ENCODE measurements at regions not wholly inside any gene's neighbourhood (a gene's known extent, or its start where the extent isn't known, plus 50 kb on each side); places are given as distances from the start of the nearest gene placed in this dataset.

DNA sequence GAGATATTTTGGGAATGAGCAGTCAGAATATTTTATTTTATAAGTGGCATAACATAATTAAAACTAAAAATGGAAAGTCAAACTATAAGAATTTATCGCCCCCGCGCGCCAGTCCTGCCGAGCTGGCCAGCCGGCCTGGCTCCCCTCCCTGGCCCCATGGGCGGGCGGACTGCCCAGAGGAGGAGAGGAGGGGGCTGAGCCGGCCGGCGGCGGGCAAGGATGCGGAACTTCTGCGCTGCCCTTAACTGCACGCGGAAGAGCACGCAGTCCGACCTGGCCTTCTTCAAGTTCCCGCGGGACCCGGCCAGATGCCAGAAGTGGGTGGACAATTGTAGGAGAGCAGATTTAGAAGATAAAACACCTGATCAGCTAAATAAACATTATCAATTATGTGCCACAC, 96.8 kb downstream of the DKK1 start:
- Mint-ChIP-seq H3K9me3 (ENCODE audit: low read depth, unreplicated experiment) (no peaks in the 10 kb centered on the region), H3K4me1 (ENCODE audit: low read depth, unreplicated experiment) (no peaks in the 10 kb centered on the region), H3K27ac (ENCODE audit: unreplicated experiment) (no peak overlapping the region), H3K27me3 (ENCODE audit: unreplicated experiment) (no peaks in the 10 kb centered on the region), H3K4me3 (ENCODE audit: low read depth, unreplicated experiment) (no peak overlapping the region), H3K36me3 (ENCODE audit: insufficient read depth, unreplicated experiment) (no peaks in the 10 kb centered on the region)
- intact Hi-C loops (cut with micrococcal nuclease; ENCODE audit: unreplicated experiment), result no loop called here
- CTCF ChIA-PET, result no interaction called here
- no peak for DNase-seq
- BruUV-seq (replicated peaks), result no TSS peak
- TF ChIP-seq CTCF (IDR thresholded peaks at IDR 0.05; ENCODE audit: unreplicated experiment), result no peak

GRCh38 chr10:52419281-52419680, 105.2 kb downstream of the DKK1 start:
- intact Hi-C loops (cut with micrococcal nuclease; ENCODE audit: unreplicated experiment), result no loop called here
- CTCF ChIA-PET, result no interaction called here
- no TSS peak for BruUV-seq (replicated peaks)
- Mint-ChIP-seq H3K27ac (ENCODE audit: unreplicated experiment) (no peak overlapping the region), H3K4me1 (ENCODE audit: low read depth, unreplicated experiment) (no peaks in the 10 kb centered on the region), H3K9me3 (ENCODE audit: low read depth, unreplicated experiment) (peaks cover 2% of the 10 kb centered on the region), H3K27me3 (ENCODE audit: unreplicated experiment) (no peaks in the 10 kb centered on the region), H3K4me3 (ENCODE audit: low read depth, unreplicated experiment) (no peak overlapping the region), H3K36me3 (ENCODE audit: insufficient read depth, unreplicated experiment) (no peaks in the 10 kb centered on the region)
- DNase-seq, result no peak
- TF ChIP-seq CTCF (IDR thresholded peaks at IDR 0.05; ENCODE audit: unreplicated experiment), result no peak

GRCh38 chr10:52420656-52421055, 106.6 kb downstream of the DKK1 start:
- Mint-ChIP-seq H3K4me1 (ENCODE audit: low read depth, unreplicated experiment) (no peaks in the 10 kb centered on the region), H3K4me3 (ENCODE audit: low read depth, unreplicated experiment) (no peak overlapping the region), H3K9me3 (ENCODE audit: low read depth, unreplicated experiment) (peaks cover 2% of the 10 kb centered on the region), H3K27me3 (ENCODE audit: unreplicated experiment) (no peaks in the 10 kb centered on the region), H3K27ac (ENCODE audit: unreplicated experiment) (no peak overlapping the region), H3K36me3 (ENCODE audit: insufficient read depth, unreplicated experiment) (no peaks in the 10 kb centered on the region)
- BruUV-seq (replicated peaks), result no TSS peak
- no peak for DNase-seq
- CTCF ChIA-PET, result no interaction called here
- intact Hi-C loops (cut with micrococcal nuclease; ENCODE audit: unreplicated experiment), result no loop called here
- TF ChIP-seq CTCF (IDR thresholded peaks at IDR 0.05; ENCODE audit: unreplicated experiment), result no peak

DNA sequence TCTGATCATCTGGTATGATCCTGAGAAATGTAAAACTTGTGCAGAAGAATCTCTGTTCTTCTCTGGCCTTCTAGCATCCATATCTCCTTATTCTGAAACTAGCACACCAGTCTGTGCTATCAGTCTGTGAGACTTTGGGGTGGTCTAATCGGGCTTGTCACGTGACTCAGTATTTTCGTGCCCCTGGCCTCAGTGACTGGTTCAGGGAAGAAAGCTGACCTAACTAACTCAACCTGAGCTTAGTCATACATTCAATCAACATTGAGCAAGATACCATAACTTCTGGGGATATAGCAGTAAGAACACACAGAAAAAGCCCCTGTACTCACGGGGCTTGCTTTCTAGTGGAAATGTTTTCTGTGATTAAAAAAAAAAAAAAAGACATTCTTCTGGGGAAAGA, 109.3 kb downstream of the DKK1 start:
- H3K27ac Mint-ChIP-seq (ENCODE audit: unreplicated experiment), result no peak overlapping the region
- CTCF ChIA-PET, result interaction anchor here (1.2 kb wide), 1 partner anchor 68 kb away, joined by 3 read pairs; no protein-coding TSS in a partner anchor

More for the DNA sequence above, 109.3 kb downstream of the DKK1 start:
- intact Hi-C loops (cut with micrococcal nuclease; ENCODE audit: unreplicated experiment), result no loop called here
- no peak for DNase-seq
- Mint-ChIP-seq H3K27me3 (ENCODE audit: unreplicated experiment) (no peaks in the 10 kb centered on the region), H3K4me3 (ENCODE audit: low read depth, unreplicated experiment) (no peak overlapping the region), H3K4me1 (ENCODE audit: low read depth, unreplicated experiment) (no peaks in the 10 kb centered on the region), H3K9me3 (ENCODE audit: low read depth, unreplicated experiment) (peaks cover 2% of the 10 kb centered on the region), H3K36me3 (ENCODE audit: insufficient read depth, unreplicated experiment) (no peaks in the 10 kb centered on the region)
- TF ChIP-seq CTCF (IDR thresholded peaks at IDR 0.05; ENCODE audit: unreplicated experiment), result no peak
- no TSS peak for BruUV-seq (replicated peaks)
